Esophagus squamous epithelium (tissue), 4 donors: ENCODE measurements at regions not wholly inside any gene's neighbourhood (a gene's known extent, or its start where the extent isn't known, plus 50 kb on each side); places are given as distances from the start of the nearest gene placed in this dataset.

Source experiments
- POLR2A ChIP-seq, 4 donors: fragments of 450-650 bp; IDR thresholded peaks; one replicate each; pipeline ENCODE4 v1.6.1; 2017; ENCODE audit warnings: antibody characterized with exemption in 4 of 4, mild to moderate bottlenecking in 4 of 4, moderate library complexity in 3 of 4
- TF ChIP-seq, protein P1 (sequence below), 6 experiments: fragments of 450-650 bp in 4 of 6; fragments of 200-600 bp in 2 of 6; sonication (generic) in 2 of 6; IDR thresholded peaks; one replicate each; pipeline ENCODE4 v1.5.1; 2016 to 2019; ENCODE audit warnings: antibody characterized with exemption in 6 of 6, mild to moderate bottlenecking in 4 of 6, moderate library complexity in 4 of 6

DNA sequence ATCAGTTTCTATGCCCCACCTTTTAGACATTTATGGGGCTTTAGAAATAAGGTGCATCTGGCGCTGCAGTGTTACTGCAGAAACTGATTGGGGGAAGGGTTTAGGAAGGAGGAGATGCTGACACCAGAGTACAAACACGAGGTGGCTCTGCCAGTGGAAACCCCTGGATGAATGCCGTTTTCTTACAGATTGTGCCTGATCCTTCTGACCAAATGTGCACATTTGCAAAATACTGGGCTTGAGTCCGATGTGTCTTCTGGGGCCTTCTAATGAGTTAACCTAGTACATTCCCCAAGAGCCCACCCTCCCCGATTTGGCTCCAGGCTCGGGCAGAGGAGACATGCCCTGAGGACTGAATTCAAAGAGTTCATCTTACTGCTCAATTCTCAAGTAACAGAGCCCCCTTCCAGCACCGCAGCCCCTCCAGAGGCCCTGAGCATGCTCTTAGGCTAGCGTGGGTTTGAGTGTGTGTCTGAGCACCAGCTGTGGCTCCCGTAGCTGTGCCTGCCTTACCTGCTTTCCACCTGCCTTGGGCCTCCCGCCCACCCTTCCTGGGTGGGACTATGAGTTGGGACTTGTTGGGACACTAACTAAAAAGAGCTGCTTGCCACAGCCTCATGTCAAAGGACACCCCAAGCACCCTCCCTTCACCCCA is 116.7 kb upstream of the COPS8 start:
- TF ChIP-seq, protein P1, sequence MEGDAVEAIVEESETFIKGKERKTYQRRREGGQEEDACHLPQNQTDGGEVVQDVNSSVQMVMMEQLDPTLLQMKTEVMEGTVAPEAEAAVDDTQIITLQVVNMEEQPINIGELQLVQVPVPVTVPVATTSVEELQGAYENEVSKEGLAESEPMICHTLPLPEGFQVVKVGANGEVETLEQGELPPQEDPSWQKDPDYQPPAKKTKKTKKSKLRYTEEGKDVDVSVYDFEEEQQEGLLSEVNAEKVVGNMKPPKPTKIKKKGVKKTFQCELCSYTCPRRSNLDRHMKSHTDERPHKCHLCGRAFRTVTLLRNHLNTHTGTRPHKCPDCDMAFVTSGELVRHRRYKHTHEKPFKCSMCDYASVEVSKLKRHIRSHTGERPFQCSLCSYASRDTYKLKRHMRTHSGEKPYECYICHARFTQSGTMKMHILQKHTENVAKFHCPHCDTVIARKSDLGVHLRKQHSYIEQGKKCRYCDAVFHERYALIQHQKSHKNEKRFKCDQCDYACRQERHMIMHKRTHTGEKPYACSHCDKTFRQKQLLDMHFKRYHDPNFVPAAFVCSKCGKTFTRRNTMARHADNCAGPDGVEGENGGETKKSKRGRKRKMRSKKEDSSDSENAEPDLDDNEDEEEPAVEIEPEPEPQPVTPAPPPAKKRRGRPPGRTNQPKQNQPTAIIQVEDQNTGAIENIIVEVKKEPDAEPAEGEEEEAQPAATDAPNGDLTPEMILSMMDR (IDR thresholded peaks at IDR 0.05) = no peak
- TF ChIP-seq POLR2A (IDR thresholded peaks at IDR 0.05) = no peak
